Neural cell (in vitro differentiated cells): ENCODE measurements at regions not wholly inside any gene's neighbourhood (a gene's known extent, or its start where the extent isn't known, plus 50 kb on each side); places are given as distances from the start of the nearest gene placed in this dataset.

Experiments
- H2AFZ ChIP-seq: fragments of 200-600, 300-800 bp; sonication (generic), shearing (Covaris generic); 2 replicates; pipeline ENCODE4 v1.6.0; 2014; ENCODE audit warnings: low read depth, mild to moderate bottlenecking, antibody characterized with exemption, low read length, moderate library complexity
- H3F3A ChIP-seq: fragments of 200-600 bp; shearing (Covaris generic); 2 replicates; pipeline ENCODE4 v1.6.1; 2016; ENCODE audit warnings: mild to moderate bottlenecking, moderate library complexity, mixed read lengths, antibody characterized with exemption, low read length; ENCODE audit not compliant: insufficient read depth, poor library complexity, severe bottlenecking
- H3K27ac ChIP-seq: fragments of 200-600, 300-800 bp; sonication (generic), shearing (Covaris generic); 2 replicates; pipeline ENCODE4 v1.5.1; 2014; ENCODE audit warnings: mild to moderate bottlenecking, low read length, moderate library complexity
- H3K27me3 ChIP-seq: fragments of 300-800, 200-600 bp; sonication (generic), shearing (Covaris generic); 2 replicates; pipeline ENCODE4 v1.6.0; 2014; ENCODE audit warnings: mild to moderate bottlenecking, low read depth, low read length, moderate library complexity; ENCODE audit not compliant: insufficient read depth
- H3K36me3 ChIP-seq: fragments of 300-800, 200-600 bp; sonication (generic), shearing (Covaris generic); 2 replicates; pipeline ENCODE4 v1.5.1; 2014; ENCODE audit warnings: mild to moderate bottlenecking, antibody characterized with exemption, low read length, moderate library complexity; ENCODE audit not compliant: insufficient read depth
- H3K4me2 ChIP-seq: fragments of 300-800, 200-600 bp; sonication (generic), shearing (Covaris generic); 2 replicates; pipeline ENCODE4 v1.6.0; 2014; ENCODE audit warnings: mild to moderate bottlenecking, low read length
- H3K4me3 ChIP-seq: fragments of 300-800, 200-600 bp; sonication (generic), shearing (Covaris generic); 2 replicates; pipeline ENCODE4 v1.5.1; 2014; ENCODE audit warnings: mild to moderate bottlenecking, low read length, moderate library complexity
- H3K79me2 ChIP-seq: fragments of 200-600 bp; shearing (Covaris generic); replicated peaks from 2 replicates; pipeline ENCODE4 v1.6.0; 2014; ENCODE audit warnings: mild to moderate bottlenecking, low read length, moderate library complexity; ENCODE audit not compliant: insufficient read depth
- H3K9ac ChIP-seq: fragments of 300-800, 200-600 bp; sonication (generic), shearing (Covaris generic); 2 replicates; pipeline ENCODE4 v1.6.1; 2016; ENCODE audit warnings: mild to moderate bottlenecking, low read length, mixed read lengths
- H3K9me2 ChIP-seq: fragments of 200-600 bp; shearing (Covaris generic); 2 replicates; pipeline ENCODE4 v1.6.1; 2016; ENCODE audit warnings: mild to moderate bottlenecking, low read length, mixed read lengths; ENCODE audit not compliant: insufficient read depth
- H3K9me3 ChIP-seq: fragments of 200-600, 300-800 bp; sonication (generic), shearing (Covaris generic); 2 replicates; pipeline ENCODE4 v1.6.1; 2016; ENCODE audit warnings: mild to moderate bottlenecking, mixed run types, low read length, moderate library complexity, mixed read lengths
- H4K20me1 ChIP-seq: fragments of 200-600 bp; shearing (Covaris generic); 2 replicates; pipeline ENCODE4 v1.6.1; 2016; ENCODE audit warnings: mild to moderate bottlenecking, mixed run types; ENCODE audit not compliant: insufficient read depth
- EP300 ChIP-seq: fragments of 450-650 bp; conservative IDR thresholded peaks from 2 replicates; pipeline ENCODE4 v1.6.1; 2014; ENCODE audit warnings: antibody characterized with exemption, mild to moderate bottlenecking, moderate library complexity; ENCODE audit not compliant: poor library complexity, severe bottlenecking
- EZH2 ChIP-seq: fragments of 200-600, 300-800 bp; shearing (Covaris generic), sonication (generic); IDR thresholded peaks from 2 replicates; pipeline ENCODE4 v1.6.1; 2014; ENCODE audit warnings: antibody characterized with exemption, low read length, borderline replicate concordance, mild to moderate bottlenecking; ENCODE audit not compliant: insufficient read depth, poor library complexity, severe bottlenecking
- MXI1 ChIP-seq: fragments of 450-650 bp; conservative IDR thresholded peaks from 2 replicates; pipeline ENCODE4 v1.6.1; 2014; ENCODE audit warnings: antibody characterized with exemption, mild to moderate bottlenecking; ENCODE audit not compliant: poor library complexity, severe bottlenecking
- POLR2AphosphoS5 ChIP-seq: IDR thresholded peaks from 2 replicates; pipeline ENCODE4 v1.6.1; 2012
- RAD21 ChIP-seq: fragments of 450-650 bp; conservative IDR thresholded peaks from 2 replicates; pipeline ENCODE4 v1.6.1; 2014; ENCODE audit warnings: antibody characterized with exemption, mild to moderate bottlenecking, moderate library complexity
- SMC3 ChIP-seq: fragments of 450-650 bp; conservative IDR thresholded peaks from 2 replicates; pipeline ENCODE4 v1.6.1; 2014; ENCODE audit warnings: antibody characterized with exemption, mild to moderate bottlenecking, moderate library complexity; ENCODE audit not compliant: poor library complexity
- TAF1 ChIP-seq: IDR thresholded peaks from 2 replicates; pipeline ENCODE4 v1.6.1; 2012; ENCODE audit warnings: low read depth
- TF ChIP-seq, protein P1 (sequence below): fragments of 450-650 bp; IDR thresholded peaks from 2 replicates; pipeline ENCODE4 v1.5.1; 2014; ENCODE audit warnings: antibody characterized with exemption, mild to moderate bottlenecking, moderate library complexity; ENCODE audit not compliant: poor library complexity, severe bottlenecking
- TF ChIP-seq, protein P2 (sequence below): IDR thresholded peaks from 2 replicates; pipeline ENCODE4 v1.6.1; 2012; ENCODE audit warnings: borderline replicate concordance

DNA sequence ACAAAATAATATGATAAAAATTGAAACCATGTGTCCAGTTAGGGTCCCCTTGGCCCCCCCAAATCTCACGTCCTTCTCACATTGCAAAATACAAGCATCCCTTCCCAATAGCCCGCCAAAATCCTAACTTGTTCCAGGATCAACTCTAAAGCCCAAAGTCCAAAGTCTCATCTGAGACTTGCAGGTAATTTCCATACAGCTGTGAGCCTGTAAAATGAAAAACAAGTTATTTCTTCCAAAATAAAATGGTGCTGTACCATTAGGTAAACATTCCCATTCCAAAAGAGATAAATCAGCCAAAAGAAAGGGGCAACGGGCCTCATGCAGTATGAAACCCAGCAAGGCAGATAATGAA is 51.0 kb upstream of the COBL start:
- no peaks in the 10 kb centered on the region for H3K79me2 ChIP-seq
- no peaks in the 10 kb centered on the region for H3K9me2 ChIP-seq
- no peak overlapping the region for H3K9ac ChIP-seq
- no peaks in the 10 kb centered on the region for H3F3A ChIP-seq
- no peak overlapping the region for H3K4me2 ChIP-seq
- H3K4me3 ChIP-seq: no peak overlapping the region
- H2AFZ ChIP-seq: no peak overlapping the region
- no peaks in the 10 kb centered on the region for H3K9me3 ChIP-seq
- H3K27ac ChIP-seq: no peak overlapping the region
- TF ChIP-seq EZH2 (no peak), TAF1 (no peak), POLR2AphosphoS5 (no peak), MXI1 (no peak), RAD21 (no peak), EP300 (no peak), SMC3 (no peak)
- TF ChIP-seq, protein P1, sequence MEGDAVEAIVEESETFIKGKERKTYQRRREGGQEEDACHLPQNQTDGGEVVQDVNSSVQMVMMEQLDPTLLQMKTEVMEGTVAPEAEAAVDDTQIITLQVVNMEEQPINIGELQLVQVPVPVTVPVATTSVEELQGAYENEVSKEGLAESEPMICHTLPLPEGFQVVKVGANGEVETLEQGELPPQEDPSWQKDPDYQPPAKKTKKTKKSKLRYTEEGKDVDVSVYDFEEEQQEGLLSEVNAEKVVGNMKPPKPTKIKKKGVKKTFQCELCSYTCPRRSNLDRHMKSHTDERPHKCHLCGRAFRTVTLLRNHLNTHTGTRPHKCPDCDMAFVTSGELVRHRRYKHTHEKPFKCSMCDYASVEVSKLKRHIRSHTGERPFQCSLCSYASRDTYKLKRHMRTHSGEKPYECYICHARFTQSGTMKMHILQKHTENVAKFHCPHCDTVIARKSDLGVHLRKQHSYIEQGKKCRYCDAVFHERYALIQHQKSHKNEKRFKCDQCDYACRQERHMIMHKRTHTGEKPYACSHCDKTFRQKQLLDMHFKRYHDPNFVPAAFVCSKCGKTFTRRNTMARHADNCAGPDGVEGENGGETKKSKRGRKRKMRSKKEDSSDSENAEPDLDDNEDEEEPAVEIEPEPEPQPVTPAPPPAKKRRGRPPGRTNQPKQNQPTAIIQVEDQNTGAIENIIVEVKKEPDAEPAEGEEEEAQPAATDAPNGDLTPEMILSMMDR: no peak
- TF ChIP-seq, protein P2, sequence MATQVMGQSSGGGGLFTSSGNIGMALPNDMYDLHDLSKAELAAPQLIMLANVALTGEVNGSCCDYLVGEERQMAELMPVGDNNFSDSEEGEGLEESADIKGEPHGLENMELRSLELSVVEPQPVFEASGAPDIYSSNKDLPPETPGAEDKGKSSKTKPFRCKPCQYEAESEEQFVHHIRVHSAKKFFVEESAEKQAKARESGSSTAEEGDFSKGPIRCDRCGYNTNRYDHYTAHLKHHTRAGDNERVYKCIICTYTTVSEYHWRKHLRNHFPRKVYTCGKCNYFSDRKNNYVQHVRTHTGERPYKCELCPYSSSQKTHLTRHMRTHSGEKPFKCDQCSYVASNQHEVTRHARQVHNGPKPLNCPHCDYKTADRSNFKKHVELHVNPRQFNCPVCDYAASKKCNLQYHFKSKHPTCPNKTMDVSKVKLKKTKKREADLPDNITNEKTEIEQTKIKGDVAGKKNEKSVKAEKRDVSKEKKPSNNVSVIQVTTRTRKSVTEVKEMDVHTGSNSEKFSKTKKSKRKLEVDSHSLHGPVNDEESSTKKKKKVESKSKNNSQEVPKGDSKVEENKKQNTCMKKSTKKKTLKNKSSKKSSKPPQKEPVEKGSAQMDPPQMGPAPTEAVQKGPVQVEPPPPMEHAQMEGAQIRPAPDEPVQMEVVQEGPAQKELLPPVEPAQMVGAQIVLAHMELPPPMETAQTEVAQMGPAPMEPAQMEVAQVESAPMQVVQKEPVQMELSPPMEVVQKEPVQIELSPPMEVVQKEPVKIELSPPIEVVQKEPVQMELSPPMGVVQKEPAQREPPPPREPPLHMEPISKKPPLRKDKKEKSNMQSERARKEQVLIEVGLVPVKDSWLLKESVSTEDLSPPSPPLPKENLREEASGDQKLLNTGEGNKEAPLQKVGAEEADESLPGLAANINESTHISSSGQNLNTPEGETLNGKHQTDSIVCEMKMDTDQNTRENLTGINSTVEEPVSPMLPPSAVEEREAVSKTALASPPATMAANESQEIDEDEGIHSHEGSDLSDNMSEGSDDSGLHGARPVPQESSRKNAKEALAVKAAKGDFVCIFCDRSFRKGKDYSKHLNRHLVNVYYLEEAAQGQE: no peak
- H3K27me3 ChIP-seq: no peaks in the 10 kb centered on the region
- H4K20me1 ChIP-seq: no peaks in the 10 kb centered on the region
- no peaks in the 10 kb centered on the region for H3K36me3 ChIP-seq

DNA sequence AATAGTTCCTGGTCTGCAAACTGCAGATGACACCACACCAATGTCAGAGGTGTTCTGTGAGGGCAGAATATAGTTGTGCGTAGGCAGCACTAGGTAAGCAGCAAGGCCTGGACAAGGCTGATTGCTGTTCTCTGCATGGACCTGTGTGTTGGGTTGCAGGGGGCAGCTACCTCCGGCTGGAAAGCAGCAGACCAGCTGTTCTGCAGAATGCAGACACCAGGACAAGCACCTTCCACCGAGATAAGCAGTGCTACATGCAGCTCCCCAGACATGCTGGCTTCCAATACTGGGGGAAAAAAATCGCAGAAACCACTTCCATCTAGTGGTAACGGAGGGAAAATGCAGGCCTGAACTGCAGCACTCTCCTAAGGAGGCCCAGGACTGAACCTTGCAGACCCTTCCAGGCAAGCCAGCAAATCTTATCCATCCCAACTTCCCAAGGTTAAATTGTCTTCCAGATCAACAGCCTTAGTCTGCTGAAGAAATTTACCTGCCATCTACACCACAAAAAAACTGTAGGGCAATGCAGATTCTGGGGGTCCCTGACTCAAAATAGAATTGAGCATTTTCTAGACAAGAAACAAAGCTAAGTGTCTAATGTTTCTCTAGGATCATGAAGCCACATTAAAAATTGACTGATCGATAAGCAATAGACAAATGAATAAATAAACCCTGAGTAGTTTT is 50.5 kb upstream of the COBL start:
- Histone ChIP-seq H3K27ac (no peak overlapping the region), H3K4me2 (no peak overlapping the region), H3K9me3 (no peaks in the 10 kb centered on the region), H3K9me2 (no peaks in the 10 kb centered on the region), H2AFZ (no peak overlapping the region), H3K36me3 (no peaks in the 10 kb centered on the region), H4K20me1 (no peaks in the 10 kb centered on the region), H3F3A (no peaks in the 10 kb centered on the region), H3K79me2 (no peaks in the 10 kb centered on the region), H3K27me3 (no peaks in the 10 kb centered on the region), H3K9ac (no peak overlapping the region), H3K4me3 (no peak overlapping the region)
- TF ChIP-seq POLR2AphosphoS5 (no peak), TAF1 (no peak), EZH2 (no peak), EP300 (no peak), SMC3 (peak; percentile 88), RAD21 (peak; percentile 88), MXI1 (no peak)
- TF ChIP-seq, protein P1: peak; percentile 92
- TF ChIP-seq, protein P2: no peak
